Adrenal gland (tissue), 9 donors: ENCODE measurements at regions not wholly inside any gene's neighbourhood (a gene's known extent, or its start where the extent isn't known, plus 50 kb on each side); places are given as distances from the start of the nearest gene placed in this dataset.

ENCODE experiments used
- DNase-seq, 7 donors: peaks; one replicate each; pipeline ENCODE4 v3.0.0-alpha.2; 2019 to 2020
- H3K27ac ChIP-seq, 5 donors: fragments of 200-600 bp; sonication (generic) in 4 of 5; 1 replicate in 3 of 5; 2 replicates in 2 of 5; pipeline versions ENCODE4 v1.5.1 to v1.8.0; 2016 to 2020; ENCODE audit warnings: mild to moderate bottlenecking in 1 of 5
- H3K27me3 ChIP-seq: fragments of 200-600 bp; 2 replicates; pipeline ENCODE4 v1.8.0; 2021
- H3K36me3 ChIP-seq, 2 donors: fragments of 200-600 bp; replicated peaks in 1 of 2; 1 replicate in 1 of 2; 2 replicates in 1 of 2; pipeline versions ENCODE4 v1.5.1 to v1.8.0; 2018 to 2022
- H3K4me1 ChIP-seq, 2 donors: fragments of 200-600 bp; replicated peaks in 1 of 2; 1 replicate in 1 of 2; 2 replicates in 1 of 2; pipeline versions ENCODE4 v1.5.1 to v1.8.0; 2018 to 2021
- H3K4me3 ChIP-seq, 4 donors: fragments of 200-600 bp; sonication (generic) in 3 of 4; one replicate each; pipeline ENCODE4 v1.5.1; 2016 to 2018
- H3K9me3 ChIP-seq, 3 donors: fragments of 200-600 bp; sonication (generic) in 1 of 3; replicated peaks in 1 of 3; 1 replicate in 2 of 3; 2 replicates in 1 of 3; pipeline versions ENCODE4 v1.5.1 to v1.8.0; 2016 to 2021
- CTCF ChIP-seq, 6 experiments: fragments of 450-650 bp in 4 of 6; fragments of 200-600 bp in 2 of 6; sonication (generic) in 1 of 6; IDR thresholded peaks; 1 replicate in 5 of 6; 2 replicates in 1 of 6; pipeline versions ENCODE4 v1.5.1 to v1.8.0; 2016 to 2021; ENCODE audit warnings: antibody characterized with exemption in 6 of 6, mild to moderate bottlenecking in 2 of 6, moderate library complexity in 1 of 6
- POLR2A ChIP-seq, 2 donors: fragments of 450-650 bp; IDR thresholded peaks; one replicate each; pipeline ENCODE4 v1.6.1; 2017; ENCODE audit warnings: antibody characterized with exemption in 2 of 2, mild to moderate bottlenecking in 2 of 2, moderate library complexity in 1 of 2
- WGBS, 4 donors: extraction: QIAGEN DNeasy Blood & Tissue Kit in 2 of 4; methylation state at CpG; one replicate each; pipeline versions ENCODE4 v1.1.5 to v1.1.7; 2013 to 2017; 5-methylcytosine and 5-hydroxymethylcytosine counted together
- intact Hi-C, 2 donors: fragments of 100-400 bp; cut with DNase I; formaldehyde crosslinking; loops; one replicate each; pipeline versions ENCODE4 v1.14.1 to v1.15.0; 2022 to 2023
- donor health status: healthy with polysubstance abuse.
- donor health status: Bipolar disorder and iron deficiency.
- donor health status: DM: yes; HTN: yes; CAD: no.
- donor health status: DM: no; HTN: no; CAD: no.
- donor health status: DM: no; HTN: no; CAD: no.

DNA sequence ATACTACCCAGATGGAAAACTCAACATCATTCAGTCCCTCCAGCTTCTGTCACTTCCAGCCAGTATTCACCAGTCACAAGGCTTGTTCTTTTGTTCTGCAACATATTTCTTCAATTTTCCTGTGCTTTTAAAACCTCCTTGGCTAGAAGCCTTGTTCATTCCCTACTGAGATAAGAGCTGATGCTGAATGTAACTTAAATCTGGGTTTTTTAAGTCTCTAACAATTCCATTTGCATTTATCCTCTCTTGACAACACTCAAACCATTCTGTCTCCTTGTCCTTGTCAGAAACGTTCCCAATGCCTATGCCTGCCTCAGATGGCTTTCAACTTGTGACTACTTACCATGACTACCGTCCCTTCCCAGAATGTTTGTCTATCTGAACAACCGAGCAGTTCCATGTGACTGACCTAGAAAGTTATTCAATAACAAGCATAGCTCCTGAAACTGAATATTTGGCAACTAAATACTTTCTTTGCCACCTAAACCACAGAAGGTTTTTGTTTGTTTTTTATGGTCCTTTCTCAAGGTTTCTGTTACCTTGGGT, 682.9 kb upstream of the GALNTL6 start:
- Histone ChIP-seq H3K9me3 (no peaks in the 10 kb centered on the region), H3K4me3 (no peak overlapping the region), H3K27me3 (no peaks in the 10 kb centered on the region), H3K4me1 (no peaks in the 10 kb centered on the region), H3K27ac (no peak overlapping the region), H3K36me3 (no peaks in the 10 kb centered on the region)
- no peak for DNase-seq
- intact Hi-C loops = no loop called here
- 31 to 40% (median 33%) methylated on average over 3 of the region's 3 CpGs for WGBS, 4 donors
- TF ChIP-seq CTCF (IDR thresholded peaks at IDR 0.05) = no peak
- no peak for TF ChIP-seq POLR2A (IDR thresholded peaks at IDR 0.05)

GRCh38 chr4:171118091-171118490, 695.1 kb upstream of the GALNTL6 start:
- no peak for DNase-seq
- Histone ChIP-seq H3K27me3 (no peaks in the 10 kb centered on the region), H3K36me3 (no peaks in the 10 kb centered on the region), H3K4me1 (no peaks in the 10 kb centered on the region), H3K27ac (no peak overlapping the region), H3K9me3 (peaks cover 0 to 7% (median 0%) of the 10 kb centered on the region in 3 donors), H3K4me3 (no peak overlapping the region)
- TF ChIP-seq POLR2A (IDR thresholded peaks at IDR 0.05) (no peak), CTCF (IDR thresholded peaks at IDR 0.05) (no peak)
- intact Hi-C loops = no loop called here

GRCh38 chr4:171117457-171117856, 695.7 kb upstream of the GALNTL6 start:
- DNase-seq = no peak
- H3K4me3 ChIP-seq = no peak overlapping the region
- H3K9me3 ChIP-seq = peaks cover 0 to 7% (median 0%) of the 10 kb centered on the region in 3 donors
- H3K27me3 ChIP-seq = no peaks in the 10 kb centered on the region
- intact Hi-C loops = no loop called here
- 77 to 98% (median 93%) methylated on average over 1 of the region's 1 CpG for WGBS, 4 donors
- no peak overlapping the region for H3K27ac ChIP-seq
- H3K36me3 ChIP-seq = no peaks in the 10 kb centered on the region
- TF ChIP-seq CTCF (IDR thresholded peaks at IDR 0.05) (no peak), POLR2A (IDR thresholded peaks at IDR 0.05) (no peak)
- H3K4me1 ChIP-seq = no peaks in the 10 kb centered on the region

- H3K4me1 ChIP-seq = no peaks in the 10 kb centered on the region
- H3K27ac ChIP-seq = no peak overlapping the region
- no peak overlapping the region for H3K4me3 ChIP-seq
- intact Hi-C loops = no loop called here
- no peaks in the 10 kb centered on the region for H3K27me3 ChIP-seq
- TF ChIP-seq CTCF (IDR thresholded peaks at IDR 0.05) = no peak
- TF ChIP-seq POLR2A (IDR thresholded peaks at IDR 0.05) = no peak
- H3K9me3 ChIP-seq = no peaks in the 10 kb centered on the region
- no peak for DNase-seq
- H3K36me3 ChIP-seq = no peaks in the 10 kb centered on the region
These were observed 711.4 kb upstream of the GALNTL6 start for GRCh38 chr4:171101845-171102244.
